ENCODE measurements at regions not wholly inside any gene's neighbourhood (a gene's known extent, or its start where the extent isn't known, plus 50 kb on each side); places are given as distances from the start of the nearest gene placed in this dataset.
A peak's percentile ranks its signal among the peaks of the same experiment; 100 is the strongest.

GRCh38 chr21:14863745-14864210 is 201.0 kb downstream of the NRIP1 start:
- Mint-ChIP-seq H3K36me3 (no peaks in the 10 kb centered on the region), H3K27me3 (no peaks in the 10 kb centered on the region), H3K4me3 (no peak overlapping the region), H3K27ac (peak overlapping the region in 3 of 6 donors; percentile 39 to 90 (median 61)), H3K9me3 (peaks cover 0 to 3% (median 0%) of the 10 kb centered on the region in 7 donors), H3K4me1 (peaks cover 28 to 55% (median 51%) of the 10 kb centered on the region in 3 donors)
- no peak for ATAC-seq (ENCODE audit: low read depth in 2 of 2)
- DNase-seq = no peak

- peaks cover 30 to 54% (median 49%) of the 10 kb centered on the region in 3 donors for H3K4me1 Mint-ChIP-seq
- H3K4me3 Mint-ChIP-seq = no peak overlapping the region
- DNase-seq (no peak), ATAC-seq (ENCODE audit: low read depth in 2 of 2) (no peak)
- H3K9me3 Mint-ChIP-seq = peaks cover 0 to 3% (median 0%) of the 10 kb centered on the region in 7 donors
- no peaks in the 10 kb centered on the region for H3K36me3 Mint-ChIP-seq
- peak overlapping the region in 4 of 6 donors; percentile 39 to 68 (median 50) for H3K27ac Mint-ChIP-seq
- H3K27me3 Mint-ChIP-seq = no peaks in the 10 kb centered on the region
Observed at GRCh38 chr21:14862794-14863720, 201.7 kb downstream of the NRIP1 start.

DNA sequence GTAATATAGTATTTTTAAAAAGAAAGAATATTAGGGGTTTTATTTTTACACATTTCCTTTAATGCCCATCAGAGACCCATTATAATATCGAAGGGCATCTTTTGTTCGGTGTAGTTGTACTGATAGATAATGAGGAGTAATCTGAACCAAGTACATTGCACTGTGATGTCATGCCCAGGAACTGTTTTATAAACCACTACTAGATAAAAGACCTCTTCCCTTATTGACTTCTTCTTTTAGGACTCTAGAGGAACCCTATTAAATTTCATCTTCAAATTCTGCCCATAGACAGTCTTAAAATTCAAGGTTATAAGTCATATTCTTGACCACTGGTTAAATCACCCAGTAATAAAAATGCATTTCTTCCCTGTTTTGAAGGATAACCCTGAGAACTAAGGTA is 206.5 kb downstream of the NRIP1 start:
- peak; percentile 45 to 65 for ATAC-seq (ENCODE audit: low read depth in 2 of 2)
- Mint-ChIP-seq H3K36me3 (peaks cover 5 to 11% of the 10 kb centered on the region in 2 donors), H3K27ac (peak overlapping the region in 2 of 6 donors; percentile 7 to 31), H3K4me1 (peaks cover 21 to 34% (median 30%) of the 10 kb centered on the region in 3 donors), H3K4me3 (no peak overlapping the region), H3K9me3 (peaks cover 2 to 12% (median 3%) of the 10 kb centered on the region in 7 donors), H3K27me3 (no peaks in the 10 kb centered on the region)
- no peak for DNase-seq

DNA sequence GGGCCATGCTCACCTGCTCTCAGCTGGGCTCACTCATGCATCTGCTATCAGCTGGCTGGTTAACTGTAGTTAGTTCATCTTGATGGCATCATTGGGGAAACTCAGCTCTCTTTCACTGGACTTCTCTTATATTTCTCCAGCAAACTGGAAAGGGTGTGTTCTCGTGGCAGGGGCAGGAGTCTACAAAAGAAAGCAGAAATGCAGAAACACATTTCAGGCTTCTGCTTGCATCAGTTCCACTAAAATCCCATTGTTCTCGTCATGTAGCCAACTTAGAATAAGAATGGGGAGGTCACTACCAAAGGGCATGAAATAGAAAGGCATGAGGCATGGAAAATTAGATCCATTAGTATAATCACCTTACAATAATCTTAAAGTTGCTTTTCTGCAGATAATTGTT is 207.3 kb downstream of the NRIP1 start:
- H3K36me3 Mint-ChIP-seq = peaks cover 8 to 12% of the 10 kb centered on the region in 2 donors
- H3K27ac Mint-ChIP-seq = peak overlapping the region in 3 of 6 donors; percentile 4 to 35 (median 8)
- peaks cover 19 to 32% (median 29%) of the 10 kb centered on the region in 3 donors for H3K4me1 Mint-ChIP-seq
- no peaks in the 10 kb centered on the region for H3K27me3 Mint-ChIP-seq
- ATAC-seq (ENCODE audit: low read depth in 2 of 2) (peak; percentile 32 to 62), DNase-seq (no peak)
- H3K9me3 Mint-ChIP-seq = peaks cover 2 to 13% (median 3%) of the 10 kb centered on the region in 7 donors
- no peak overlapping the region for H3K4me3 Mint-ChIP-seq

DNA sequence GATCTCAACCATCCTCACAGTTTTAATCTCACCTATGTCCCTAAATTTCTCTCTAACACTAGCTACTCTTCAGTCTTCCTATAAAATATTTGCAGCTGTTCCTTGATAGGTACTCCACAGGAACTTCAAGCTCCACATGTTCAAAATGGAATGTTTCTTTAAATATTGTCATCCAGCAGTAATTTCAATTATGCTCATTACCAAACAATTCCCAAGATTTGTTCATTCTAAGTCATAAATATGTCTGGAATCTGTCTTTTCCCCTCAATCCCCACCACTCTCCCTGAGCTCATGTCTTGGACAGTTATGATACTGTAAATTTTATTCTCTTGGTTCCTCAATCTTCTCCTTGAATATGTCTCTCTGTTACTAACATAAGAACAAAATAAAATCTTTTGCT is 214.4 kb downstream of the NRIP1 start:
- no peak overlapping the region for H3K4me3 Mint-ChIP-seq
- no peaks in the 10 kb centered on the region for H3K27me3 Mint-ChIP-seq
- no peak overlapping the region for H3K27ac Mint-ChIP-seq
- peaks cover 1 to 31% (median 18%) of the 10 kb centered on the region in 7 donors for H3K9me3 Mint-ChIP-seq
- peaks cover 19 to 21% of the 10 kb centered on the region in 2 donors for H3K36me3 Mint-ChIP-seq
- DNase-seq (no peak), ATAC-seq (ENCODE audit: low read depth in 2 of 2) (no peak)
- H3K4me1 Mint-ChIP-seq = no peaks in the 10 kb centered on the region

GRCh38 chr21:14846621-14847020 is 218.2 kb downstream of the NRIP1 start:
- peaks cover 7 to 21% of the 10 kb centered on the region in 2 donors for H3K36me3 Mint-ChIP-seq
- peaks cover 12 to 40% (median 25%) of the 10 kb centered on the region in 7 donors for H3K9me3 Mint-ChIP-seq
- ATAC-seq (ENCODE audit: low read depth in 2 of 2) = no peak
- no peak overlapping the region for H3K4me3 Mint-ChIP-seq
- H3K27ac Mint-ChIP-seq = peak overlapping the region in 1 of 6 donors; percentile 47
- no peak for DNase-seq
- H3K4me1 Mint-ChIP-seq = peaks cover 0 to 7% (median 2%) of the 10 kb centered on the region in 3 donors
- H3K27me3 Mint-ChIP-seq = no peaks in the 10 kb centered on the region

- ATAC-seq (ENCODE audit: low read depth in 2 of 2) (no peak), DNase-seq (no peak)
- Mint-ChIP-seq H3K27ac (no peak overlapping the region), H3K4me3 (no peak overlapping the region), H3K4me1 (peaks cover 0 to 10% (median 6%) of the 10 kb centered on the region in 3 donors), H3K27me3 (no peaks in the 10 kb centered on the region), H3K9me3 (peaks cover 12 to 37% (median 18%) of the 10 kb centered on the region in 7 donors), H3K36me3 (peaks cover 7 to 21% of the 10 kb centered on the region in 2 donors)
Observed at GRCh38 chr21:14844001-14844400, 220.8 kb downstream of the NRIP1 start.

- peaks cover 12 to 37% (median 18%) of the 10 kb centered on the region in 7 donors for H3K9me3 Mint-ChIP-seq
- H3K36me3 Mint-ChIP-seq = peaks cover 7 to 21% of the 10 kb centered on the region in 2 donors
- DNase-seq (no peak), ATAC-seq (ENCODE audit: low read depth in 2 of 2) (no peak)
- H3K27ac Mint-ChIP-seq = no peak overlapping the region
- no peak overlapping the region for H3K4me3 Mint-ChIP-seq
- H3K27me3 Mint-ChIP-seq = no peaks in the 10 kb centered on the region
- peaks cover 0 to 10% (median 6%) of the 10 kb centered on the region in 3 donors for H3K4me1 Mint-ChIP-seq
Observed at GRCh38 chr21:14842601-14843000, 222.2 kb downstream of the NRIP1 start.

DNA sequence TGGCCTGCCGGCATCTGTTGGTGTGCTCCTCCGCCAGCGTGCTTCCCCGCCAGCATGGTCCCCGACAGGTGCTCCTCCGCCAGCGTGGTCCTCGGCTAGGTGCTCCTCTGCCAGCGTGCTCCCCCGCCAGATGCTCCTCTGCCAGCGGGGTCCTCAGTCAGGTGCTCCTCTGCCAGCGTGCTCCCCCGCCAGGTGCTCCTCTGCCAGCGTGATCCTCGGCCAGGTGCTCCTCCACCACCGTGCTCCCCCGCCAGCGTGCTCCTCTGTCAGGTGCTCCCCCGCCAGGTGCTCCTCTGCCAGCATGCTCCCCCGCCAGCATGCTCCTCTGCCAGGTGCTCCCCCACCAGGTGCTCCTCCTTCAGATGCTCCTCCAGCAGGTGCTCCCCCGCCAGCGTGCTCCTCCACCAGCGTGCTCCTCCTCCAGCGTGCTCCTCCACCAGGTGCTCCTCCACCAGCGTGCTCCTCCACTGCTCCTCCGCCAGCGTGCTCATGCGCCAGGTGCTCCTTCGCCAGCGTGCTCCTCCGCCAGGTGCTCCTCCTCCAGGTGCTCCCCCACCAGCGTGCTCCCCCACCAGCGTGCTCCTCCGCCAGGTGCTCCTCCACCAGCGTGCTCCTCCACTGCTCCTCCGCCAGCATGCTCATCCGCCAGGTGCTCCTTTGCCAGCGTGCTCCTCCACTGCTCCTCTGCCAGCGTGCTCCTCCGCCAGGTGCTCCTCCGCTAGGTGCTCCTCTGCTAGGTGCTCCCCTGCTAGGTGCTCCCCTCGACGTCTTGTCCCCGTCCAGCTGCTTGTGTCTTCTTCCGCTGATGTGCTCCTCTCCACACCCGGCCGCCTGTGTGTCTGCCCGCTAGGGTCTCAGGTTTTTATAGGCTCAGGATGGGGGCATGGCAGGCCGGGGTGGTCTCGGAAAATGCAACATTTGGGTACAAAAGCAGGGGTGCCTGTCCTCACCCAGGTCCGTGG is 223.0 kb downstream of the NRIP1 start:
- DNase-seq (no peak), ATAC-seq (ENCODE audit: low read depth in 2 of 2) (no peak)
- Mint-ChIP-seq H3K4me1 (peaks cover 0 to 10% (median 6%) of the 10 kb centered on the region in 3 donors), H3K36me3 (peaks cover 4 to 16% of the 10 kb centered on the region in 2 donors), H3K4me3 (no peak overlapping the region), H3K27ac (peak overlapping the region in 2 of 6 donors; percentile 15 to 66), H3K9me3 (peaks cover 12 to 35% (median 18%) of the 10 kb centered on the region in 7 donors), H3K27me3 (no peaks in the 10 kb centered on the region)

DNA sequence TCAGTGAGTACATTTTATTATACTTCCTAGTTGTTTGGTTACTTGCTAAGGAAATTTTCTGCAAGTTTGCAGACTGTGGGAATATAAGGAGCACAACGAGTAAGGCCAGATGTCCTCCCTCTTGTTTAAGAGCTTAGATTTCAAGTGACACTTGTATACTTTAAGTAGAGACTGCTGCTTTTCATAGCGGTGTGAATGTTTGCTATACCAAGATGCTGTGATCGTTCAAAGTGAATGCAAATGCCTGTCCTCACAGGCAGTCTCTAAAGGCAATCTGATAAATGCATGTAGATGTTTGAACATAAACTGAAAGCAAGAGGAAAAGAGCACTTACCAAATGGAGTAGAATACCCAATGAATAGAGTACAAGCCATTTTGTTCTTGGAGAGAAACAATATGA is 226.4 kb downstream of the NRIP1 start:
- no peaks in the 10 kb centered on the region for H3K36me3 Mint-ChIP-seq
- no peaks in the 10 kb centered on the region for H3K27me3 Mint-ChIP-seq
- H3K4me1 Mint-ChIP-seq = peaks cover 0 to 10% (median 6%) of the 10 kb centered on the region in 3 donors
- DNase-seq (no peak), ATAC-seq (ENCODE audit: low read depth in 2 of 2) (no peak)
- H3K9me3 Mint-ChIP-seq = peaks cover 0 to 5% (median 3%) of the 10 kb centered on the region in 7 donors
- no peak overlapping the region for H3K27ac Mint-ChIP-seq
- H3K4me3 Mint-ChIP-seq = no peak overlapping the region

DNA sequence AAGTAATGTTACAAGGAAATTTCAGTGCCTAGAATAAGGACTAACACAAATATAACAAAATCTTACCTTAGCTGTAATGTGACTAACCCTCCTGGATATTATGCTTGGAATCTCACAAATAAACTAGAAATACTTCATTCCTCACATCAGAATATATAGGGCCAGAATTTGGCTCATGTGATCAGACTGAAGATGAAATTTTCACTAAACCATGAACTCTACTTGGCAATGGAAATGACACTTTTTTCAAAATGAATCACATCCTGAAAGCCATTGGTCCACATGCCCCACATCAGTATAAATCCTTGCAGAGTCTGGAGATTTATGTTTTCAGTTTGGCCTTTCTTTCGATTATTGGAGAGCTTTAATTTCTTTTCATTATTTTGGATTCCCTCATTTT is 227.8 kb downstream of the NRIP1 start:
- Mint-ChIP-seq H3K27ac (no peak overlapping the region), H3K36me3 (no peaks in the 10 kb centered on the region), H3K4me1 (peaks cover 0 to 4% (median 4%) of the 10 kb centered on the region in 3 donors), H3K27me3 (no peaks in the 10 kb centered on the region), H3K4me3 (no peak overlapping the region), H3K9me3 (peaks cover 0 to 4% (median 0%) of the 10 kb centered on the region in 7 donors)
- ATAC-seq (ENCODE audit: low read depth in 2 of 2) = no peak
- no peak for DNase-seq

GRCh38 chr21:14833666-14834351 is 231.0 kb downstream of the NRIP1 start:
- H3K4me3 Mint-ChIP-seq = no peak overlapping the region
- H3K27ac Mint-ChIP-seq = peak overlapping the region in 1 of 6 donors; percentile 67
- H3K27me3 Mint-ChIP-seq = no peaks in the 10 kb centered on the region
- no peaks in the 10 kb centered on the region for H3K4me1 Mint-ChIP-seq
- DNase-seq (no peak), ATAC-seq (ENCODE audit: low read depth in 2 of 2) (no peak)
- H3K9me3 Mint-ChIP-seq = peaks cover 0 to 4% (median 0%) of the 10 kb centered on the region in 7 donors
- no peaks in the 10 kb centered on the region for H3K36me3 Mint-ChIP-seq

Measured in naive B cell (primary cell).